IPS-15b (cell line): ENCODE measurements at regions not wholly inside any gene's neighbourhood (a gene's known extent, or its start where the extent isn't known, plus 50 kb on each side); places are given as distances from the start of the nearest gene placed in this dataset.

ENCODE experiments used
- H3K27me3 ChIP-seq: one replicate; pipeline ENCODE4 v1.6.1; 2013; ENCODE audit warnings: low read length; ENCODE audit not compliant: control insufficient read depth, insufficient read depth
- H3K36me3 ChIP-seq: one replicate; pipeline ENCODE4 v1.6.1; 2013; ENCODE audit warnings: low read length; ENCODE audit not compliant: control insufficient read depth, insufficient read depth
- H3K4me1 ChIP-seq: one replicate; pipeline ENCODE4 v1.6.1; 2013; ENCODE audit warnings: mild to moderate bottlenecking, low read length; ENCODE audit not compliant: control insufficient read depth, insufficient read depth
- H3K4me3 ChIP-seq: one replicate; pipeline ENCODE4 v1.5.1; 2013; ENCODE audit warnings: low read depth, low read length
- H3K9ac ChIP-seq: one replicate; pipeline ENCODE4 v1.6.1; 2013; ENCODE audit warnings: low read depth, mild to moderate bottlenecking, low read length
- H3K9me3 ChIP-seq: one replicate; pipeline ENCODE4 v1.6.1; 2013; ENCODE audit warnings: mild to moderate bottlenecking, low read length; ENCODE audit not compliant: control insufficient read depth, insufficient read depth

DNA sequence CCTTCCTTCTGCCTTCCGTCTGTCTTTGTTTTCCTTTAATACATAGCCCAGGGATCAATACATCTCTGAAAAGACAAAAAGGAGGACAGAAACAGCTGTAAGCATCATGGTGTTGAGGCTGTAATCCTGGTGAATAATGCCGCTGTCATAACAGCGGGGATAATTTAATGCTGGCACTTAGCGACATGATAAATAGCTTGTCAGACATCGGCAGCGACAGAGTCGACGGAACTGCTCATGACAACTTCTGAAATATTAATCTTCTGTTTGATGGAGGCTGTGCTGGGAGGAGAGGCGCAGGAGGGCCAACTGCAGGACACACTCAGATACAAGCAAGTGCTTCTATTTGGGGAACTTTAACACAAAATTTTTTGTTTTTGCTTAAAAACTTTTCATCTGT is 602.2 kb downstream of the GALR1 start:
- no peak overlapping the region for H3K4me3 ChIP-seq
- no peaks in the 10 kb centered on the region for H3K27me3 ChIP-seq
- H3K9ac ChIP-seq: no peak overlapping the region
- peaks cover 4% of the 10 kb centered on the region for H3K4me1 ChIP-seq
- H3K9me3 ChIP-seq: no peaks in the 10 kb centered on the region
- no peaks in the 10 kb centered on the region for H3K36me3 ChIP-seq

DNA sequence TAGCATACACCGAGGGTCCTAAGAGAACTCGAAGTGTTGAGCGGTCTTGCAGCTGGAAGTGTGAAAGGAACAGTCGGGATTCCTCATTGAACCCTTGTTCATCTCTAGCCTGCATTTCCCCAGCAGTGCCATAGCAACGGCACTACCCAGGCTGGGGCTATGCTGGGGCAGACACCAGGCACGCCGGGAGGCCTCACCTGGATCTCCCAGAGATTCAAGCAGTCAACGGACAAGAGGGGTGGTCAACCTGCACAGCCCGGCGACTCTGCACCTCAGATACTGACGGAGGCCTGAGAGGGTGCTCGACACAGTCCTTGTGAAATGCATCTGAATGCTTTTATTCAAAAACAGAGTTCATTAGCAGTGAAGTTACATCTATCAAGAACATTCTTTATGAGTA is 604.2 kb downstream of the GALR1 start:
- Histone ChIP-seq H3K4me3 (no peak overlapping the region), H3K9ac (no peak overlapping the region), H3K27me3 (no peaks in the 10 kb centered on the region), H3K9me3 (no peaks in the 10 kb centered on the region), H3K36me3 (no peaks in the 10 kb centered on the region), H3K4me1 (peaks cover 4% of the 10 kb centered on the region)

DNA sequence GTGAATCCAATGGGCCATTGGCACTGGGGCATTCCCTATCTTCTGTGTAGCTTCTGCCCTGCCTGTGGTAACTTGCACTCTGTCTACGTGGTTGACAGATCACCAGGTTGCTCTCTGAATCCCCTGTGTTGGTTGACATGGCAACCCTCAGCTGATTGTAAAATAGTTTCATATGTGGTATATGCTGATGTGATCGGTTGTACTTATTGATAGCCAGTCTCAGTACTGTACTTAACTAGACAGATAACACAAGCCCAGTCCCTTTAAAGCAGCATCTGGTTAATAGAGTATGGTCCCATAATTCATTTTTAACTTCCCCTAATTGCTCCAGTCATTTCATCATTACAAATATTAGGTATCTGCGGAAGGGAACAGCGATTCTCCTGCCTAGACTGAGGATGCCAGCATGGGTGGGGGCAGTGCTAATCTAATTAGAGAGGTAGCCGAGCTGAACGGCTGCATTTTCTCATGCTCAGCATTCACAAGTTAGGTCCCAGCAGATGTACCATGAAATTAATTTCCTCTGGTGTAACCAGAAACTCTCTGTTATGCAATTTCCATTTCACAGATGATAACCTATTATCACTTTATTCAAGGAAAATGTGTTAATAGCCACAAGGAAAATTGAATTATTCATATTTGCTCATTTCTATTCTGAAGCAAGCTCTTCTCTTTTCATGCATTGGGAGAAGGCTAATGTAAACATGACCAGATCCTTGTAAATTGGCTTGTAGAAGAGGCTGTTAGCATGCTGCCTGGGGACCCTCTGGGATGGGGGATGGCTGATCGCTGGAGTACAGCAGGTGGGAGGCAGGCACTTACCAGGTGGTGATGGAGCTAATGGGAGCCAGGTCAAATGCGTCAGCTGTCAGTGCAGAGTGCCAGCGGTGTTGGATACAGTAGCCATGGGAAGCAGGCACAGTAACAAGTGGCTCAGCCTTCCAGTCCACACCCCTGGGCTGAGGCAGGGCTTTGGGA is 608.3 kb downstream of the GALR1 start:
- Histone ChIP-seq H3K36me3 (no peaks in the 10 kb centered on the region), H3K9ac (no peak overlapping the region), H3K4me3 (no peak overlapping the region), H3K4me1 (no peaks in the 10 kb centered on the region), H3K27me3 (no peaks in the 10 kb centered on the region), H3K9me3 (no peaks in the 10 kb centered on the region)

DNA sequence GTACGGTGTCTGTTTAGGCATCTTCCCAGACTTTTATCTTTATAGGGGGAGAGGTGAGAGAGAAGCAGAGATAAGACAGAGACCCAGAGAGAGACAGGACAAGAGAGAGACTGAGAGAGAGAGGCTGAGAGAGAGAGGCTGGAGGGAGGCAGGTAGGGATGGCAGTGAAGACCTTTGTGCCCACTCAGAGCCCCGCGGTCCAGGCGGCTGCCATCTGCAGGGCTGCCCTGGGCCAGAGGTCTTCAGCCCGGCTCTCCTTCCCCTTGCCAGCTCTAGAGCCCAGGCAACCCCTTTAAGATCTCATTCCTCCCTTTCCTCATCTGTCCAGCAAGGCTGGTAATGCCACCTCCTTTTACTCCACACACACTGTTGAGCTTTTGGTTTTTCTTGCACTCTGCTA is 610.0 kb downstream of the GALR1 start:
- Histone ChIP-seq H3K9ac (no peak overlapping the region), H3K4me1 (no peaks in the 10 kb centered on the region), H3K27me3 (no peaks in the 10 kb centered on the region), H3K9me3 (no peaks in the 10 kb centered on the region), H3K4me3 (no peak overlapping the region), H3K36me3 (no peaks in the 10 kb centered on the region)

DNA sequence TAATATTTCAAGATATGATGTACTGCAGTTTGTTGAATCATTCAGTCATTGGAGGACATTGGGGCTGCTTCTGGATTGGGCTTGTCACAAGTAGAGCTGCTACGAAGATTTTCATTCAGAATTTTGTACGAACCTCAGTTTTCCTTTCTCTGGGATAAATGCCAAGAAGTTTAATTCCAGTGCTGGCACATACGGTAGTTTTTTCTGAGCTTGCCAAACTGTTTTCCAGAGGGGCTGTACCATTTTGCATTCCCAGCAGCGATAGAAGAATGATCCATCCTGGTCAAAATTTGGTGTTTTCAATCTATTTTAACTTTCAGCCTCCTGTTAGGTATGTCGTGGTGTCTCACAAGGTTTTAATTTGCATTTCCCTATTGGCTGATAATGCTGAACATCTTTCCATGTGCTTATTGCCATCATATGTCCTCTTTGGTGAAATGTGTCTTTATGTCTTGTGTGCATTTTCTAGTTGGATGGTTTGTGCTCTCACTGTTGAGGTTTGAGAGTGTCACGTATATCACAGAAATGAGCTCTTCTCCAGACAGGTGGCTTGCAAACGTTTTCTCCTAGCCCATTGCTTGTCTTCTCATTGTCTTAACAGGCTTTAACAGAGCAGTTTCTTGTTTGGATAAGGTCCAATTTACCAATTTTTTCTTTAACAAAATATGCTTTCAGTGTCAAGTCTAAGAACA is 612.6 kb downstream of the GALR1 start:
- Histone ChIP-seq H3K27me3 (no peaks in the 10 kb centered on the region), H3K9me3 (no peaks in the 10 kb centered on the region), H3K9ac (no peak overlapping the region), H3K4me1 (no peaks in the 10 kb centered on the region), H3K4me3 (no peak overlapping the region), H3K36me3 (no peaks in the 10 kb centered on the region)

DNA sequence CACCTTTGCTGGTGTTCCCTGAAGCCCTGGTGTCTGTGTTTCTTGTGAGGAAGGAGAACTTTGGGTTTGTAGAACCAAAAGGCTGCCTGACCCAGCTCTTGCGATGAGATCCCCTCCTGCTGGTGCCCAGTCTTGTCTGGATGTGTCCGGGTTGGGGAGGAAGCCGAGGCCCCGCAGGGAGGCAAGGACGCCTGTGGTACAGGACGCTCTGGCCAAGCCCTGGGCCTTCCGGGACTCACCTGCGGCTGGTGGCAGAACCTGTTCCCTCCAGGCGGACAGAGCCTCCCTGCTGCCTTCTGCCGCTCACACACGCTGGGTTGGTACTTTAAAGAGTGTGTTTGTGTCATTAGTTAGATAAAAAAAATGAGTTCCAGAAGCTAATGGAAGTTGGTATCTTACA is 616.2 kb downstream of the GALR1 start:
- no peaks in the 10 kb centered on the region for H3K9me3 ChIP-seq
- no peaks in the 10 kb centered on the region for H3K4me1 ChIP-seq

DNA sequence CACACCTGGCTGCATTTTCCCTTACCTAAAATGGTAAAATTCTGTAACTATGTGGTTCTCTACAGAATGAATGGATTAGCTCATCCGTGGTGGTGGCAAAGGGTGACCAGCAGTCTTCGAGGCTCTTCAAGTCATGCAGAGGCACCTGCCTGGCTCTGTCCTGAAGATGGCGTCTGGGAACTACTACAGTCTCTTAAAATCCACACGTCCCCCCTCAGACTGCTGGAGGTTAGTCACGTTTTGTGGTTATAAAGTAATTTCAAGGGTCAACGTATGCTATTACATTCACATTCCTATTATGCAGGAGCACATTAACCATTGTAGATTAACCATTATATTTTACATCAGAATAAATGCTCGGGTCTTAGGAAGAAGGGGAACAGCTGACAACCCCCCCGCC is 616.7 kb downstream of the GALR1 start:
- Histone ChIP-seq H3K9ac (no peak overlapping the region), H3K4me3 (no peak overlapping the region), H3K4me1 (no peaks in the 10 kb centered on the region), H3K9me3 (no peaks in the 10 kb centered on the region), H3K36me3 (no peaks in the 10 kb centered on the region), H3K27me3 (no peaks in the 10 kb centered on the region)

More for the DNA sequence above, 616.2 kb downstream of the GALR1 start:
- H3K4me3 ChIP-seq: no peak overlapping the region
- no peaks in the 10 kb centered on the region for H3K36me3 ChIP-seq
- no peaks in the 10 kb centered on the region for H3K27me3 ChIP-seq
- no peak overlapping the region for H3K9ac ChIP-seq

DNA sequence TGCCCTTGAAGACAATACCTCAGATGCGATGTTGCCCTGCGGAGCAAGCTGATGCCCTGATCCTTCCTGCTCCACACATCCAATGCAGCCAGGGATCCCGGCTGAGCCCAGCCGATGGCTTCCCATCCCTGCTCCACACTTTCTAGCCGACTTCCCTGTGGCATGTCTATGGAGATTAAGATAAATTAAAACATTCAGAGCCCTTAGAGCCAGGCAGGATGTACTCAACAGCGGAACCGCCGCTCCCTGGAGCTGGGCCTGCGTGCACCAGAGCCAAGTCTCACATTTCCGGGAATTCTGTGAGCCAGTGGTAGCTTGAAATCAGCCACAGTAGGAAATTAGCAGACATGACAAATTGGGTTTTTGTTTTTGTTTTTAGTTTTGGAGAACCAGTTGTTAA is 620.6 kb downstream of the GALR1 start:
- H3K9ac ChIP-seq: no peak overlapping the region
- H3K36me3 ChIP-seq: no peaks in the 10 kb centered on the region
- H3K4me3 ChIP-seq: no peak overlapping the region
- no peaks in the 10 kb centered on the region for H3K9me3 ChIP-seq
- H3K27me3 ChIP-seq: no peaks in the 10 kb centered on the region
- no peaks in the 10 kb centered on the region for H3K4me1 ChIP-seq

DNA sequence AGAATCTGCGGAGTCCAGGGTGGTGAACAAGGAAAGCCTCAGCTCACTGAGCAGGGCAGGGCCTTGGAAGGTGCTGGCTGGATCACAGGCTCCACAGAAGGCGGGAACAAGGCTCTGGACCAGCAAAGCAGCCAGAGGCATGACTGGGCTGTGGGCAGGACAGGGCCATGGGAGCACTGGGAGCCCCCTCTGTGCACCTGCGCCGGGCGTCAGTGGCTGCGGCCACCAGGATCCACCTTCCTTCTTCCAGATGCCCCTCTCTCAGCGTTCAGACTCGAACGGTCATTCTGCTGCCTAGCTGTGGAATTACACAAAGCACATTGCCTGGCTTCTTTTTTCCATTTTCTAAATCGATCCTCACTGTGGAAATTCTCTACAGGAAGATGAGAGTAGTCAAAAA is 621.2 kb downstream of the GALR1 start:
- Histone ChIP-seq H3K27me3 (no peaks in the 10 kb centered on the region), H3K4me1 (no peaks in the 10 kb centered on the region), H3K9ac (no peak overlapping the region), H3K4me3 (no peak overlapping the region), H3K9me3 (no peaks in the 10 kb centered on the region), H3K36me3 (no peaks in the 10 kb centered on the region)

DNA sequence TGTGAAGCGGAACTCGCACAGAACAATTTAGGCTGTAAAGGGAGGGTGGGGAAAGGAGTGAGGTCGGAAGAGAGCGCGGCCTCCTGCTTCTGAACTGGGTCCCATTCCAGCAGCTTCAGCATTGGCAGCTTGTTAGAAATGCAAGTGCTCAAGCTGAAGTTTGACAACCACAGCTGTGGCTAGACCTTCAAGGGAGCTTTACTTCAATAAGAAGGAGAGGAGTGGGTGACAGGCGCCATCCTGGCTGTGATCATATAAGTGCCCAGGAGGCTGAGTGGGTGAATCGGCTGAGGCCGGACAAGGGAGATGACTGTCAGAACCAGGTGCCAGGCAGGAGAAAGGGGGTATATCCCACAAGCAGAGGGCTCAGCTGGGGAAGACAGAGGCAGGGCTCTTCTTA is 622.5 kb downstream of the GALR1 start:
- no peaks in the 10 kb centered on the region for H3K4me1 ChIP-seq
- no peaks in the 10 kb centered on the region for H3K9me3 ChIP-seq
- no peaks in the 10 kb centered on the region for H3K36me3 ChIP-seq
- H3K27me3 ChIP-seq: no peaks in the 10 kb centered on the region
- H3K4me3 ChIP-seq: no peak overlapping the region
- H3K9ac ChIP-seq: no peak overlapping the region

DNA sequence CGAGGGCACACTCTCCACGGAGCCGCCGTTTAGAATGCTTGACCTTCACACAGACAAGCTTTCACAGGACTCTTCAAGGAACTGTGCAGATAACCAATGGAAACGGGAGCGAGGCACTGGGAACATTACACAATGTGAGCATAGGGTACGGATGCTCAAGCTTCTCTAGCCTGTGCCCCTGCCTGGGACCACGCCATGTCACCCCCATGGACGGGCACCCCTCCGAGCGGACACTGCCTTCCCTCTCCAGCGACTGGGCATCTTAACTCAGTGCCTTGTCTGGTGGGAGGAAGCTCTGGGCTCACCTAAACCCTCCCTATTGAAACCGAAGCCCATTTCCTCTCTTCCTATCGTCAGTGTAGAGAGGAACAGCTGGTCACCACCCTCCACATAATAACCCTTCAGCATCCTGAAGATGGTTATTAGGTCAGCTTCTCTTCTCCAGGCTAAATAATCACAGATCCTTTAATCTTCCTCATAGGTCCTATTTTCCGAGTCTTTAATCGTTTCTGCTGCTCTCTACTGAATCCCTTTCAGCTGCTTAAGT is 626.7 kb downstream of the GALR1 start:
- Histone ChIP-seq H3K9ac (no peak overlapping the region), H3K27me3 (no peaks in the 10 kb centered on the region), H3K9me3 (no peaks in the 10 kb centered on the region), H3K4me1 (no peaks in the 10 kb centered on the region), H3K36me3 (no peaks in the 10 kb centered on the region), H3K4me3 (no peak overlapping the region)

DNA sequence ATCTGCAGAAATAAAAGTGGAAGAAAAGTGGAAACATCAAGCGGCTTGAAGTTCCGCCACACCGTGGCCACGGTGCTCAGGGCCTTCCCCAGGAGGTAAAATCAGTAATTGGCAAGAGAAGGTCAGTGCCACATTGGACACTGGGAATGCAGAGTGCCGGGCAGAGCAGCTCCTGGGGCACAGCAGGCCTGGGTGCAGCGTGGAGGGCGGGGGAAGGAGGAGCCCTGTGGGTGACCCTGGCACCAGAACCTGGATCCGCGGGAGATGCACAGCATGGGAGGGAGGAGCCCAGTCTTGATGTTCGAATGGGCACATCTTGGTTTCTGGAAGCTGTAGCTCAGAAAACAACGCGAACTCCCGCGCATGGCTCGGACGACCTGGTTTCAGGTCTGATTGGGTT is 630.2 kb downstream of the GALR1 start:
- Histone ChIP-seq H3K27me3 (no peaks in the 10 kb centered on the region), H3K36me3 (no peaks in the 10 kb centered on the region), H3K9ac (no peak overlapping the region), H3K4me3 (no peak overlapping the region), H3K4me1 (no peaks in the 10 kb centered on the region), H3K9me3 (no peaks in the 10 kb centered on the region)
